HEK293 (cell line): ENCODE measurements at regions not wholly inside any gene's neighbourhood (a gene's known extent, or its start where the extent isn't known, plus 50 kb on each side); places are given as distances from the start of the nearest gene placed in this dataset.

Experiments used
- CTCF ChIP-seq: fragments of 450-650 bp; formaldehyde crosslinking; IDR thresholded peaks from 2 replicates; pipeline ENCODE4 v1.5.1; 2016; ENCODE audit warnings: missing biosample characterization, missing genetic modification characterization
- KLF9 ChIP-seq: fragments of 450-650 bp; formaldehyde crosslinking; IDR thresholded peaks from 2 replicates; pipeline ENCODE4 v1.5.1; 2016; ENCODE audit warnings: missing biosample characterization, missing genetic modification characterization, low read depth
- REST ChIP-seq: fragments of 450-650 bp; formaldehyde crosslinking; IDR thresholded peaks from 2 replicates; pipeline ENCODE4 v1.5.1; 2016; ENCODE audit warnings: missing biosample characterization, missing genetic modification characterization
- SP2 ChIP-seq: fragments of 450-650 bp; formaldehyde crosslinking; IDR thresholded peaks from 2 replicates; pipeline ENCODE4 v1.5.1; 2016; ENCODE audit warnings: missing biosample characterization, missing genetic modification characterization
- SP7 ChIP-seq: fragments of 450-650 bp; formaldehyde crosslinking; IDR thresholded peaks from 2 replicates; pipeline ENCODE4 v1.5.1; 2016; ENCODE audit warnings: missing biosample characterization, missing genetic modification characterization
- TSHZ1 ChIP-seq: fragments of 450-650 bp; formaldehyde crosslinking; IDR thresholded peaks from 2 replicates; pipeline ENCODE4 v1.5.1; 2016; ENCODE audit warnings: missing biosample characterization, missing genetic modification characterization, borderline replicate concordance
- ZBTB26 ChIP-seq: fragments of 450-650 bp; formaldehyde crosslinking; optimal IDR thresholded peaks from 2 replicates; pipeline ENCODE3; 2016; ENCODE audit warnings: missing biosample characterization, mild to moderate bottlenecking, missing genetic modification characterization
- ZNF274 ChIP-seq, 2 experiments: fragments of 200-500 bp in 1 of 2; fragments of 450-650 bp in 1 of 2; sonication (Bioruptor generic) in 1 of 2; formaldehyde crosslinking in 1 of 2; IDR thresholded peaks; 2 replicates each; pipeline versions ENCODE4 v1.5.1 to v1.6.1; 2014 to 2016; ENCODE audit warnings: borderline replicate concordance in 1 of 2, inconsistent platforms in 1 of 2, low read length in 1 of 2, missing biosample characterization in 1 of 2, missing genetic modification characterization in 1 of 2
- ZNF354C ChIP-seq: fragments of 450-650 bp; formaldehyde crosslinking; IDR thresholded peaks from 2 replicates; pipeline ENCODE4 v1.5.1; 2016; ENCODE audit warnings: missing biosample characterization, missing genetic modification characterization, low read depth, borderline replicate concordance
- ZNF513 ChIP-seq: fragments of 450-650 bp; IDR thresholded peaks from 2 replicates; pipeline ENCODE4 v1.5.1; 2018; ENCODE audit warnings: missing biosample characterization, missing genetic modification characterization
- ZNF560 ChIP-seq: fragments of 450-650 bp; formaldehyde crosslinking; IDR thresholded peaks from 2 replicates; pipeline ENCODE4 v1.5.1; 2017; ENCODE audit warnings: missing biosample characterization, missing genetic modification characterization, borderline replicate concordance
- ZNF677 ChIP-seq: fragments of 450-650 bp; IDR thresholded peaks from 2 replicates; pipeline ENCODE4 v1.5.0; 2018; ENCODE audit warnings: missing biosample characterization, mild to moderate bottlenecking, missing genetic modification characterization, moderate library complexity

- TF ChIP-seq ZNF560 (tag by site-specific recombination) (no peak), CTCF (tag by site-specific recombination) (no peak), SP2 (tag by site-specific recombination) (no peak), ZNF354C (tag by site-specific recombination) (no peak), KLF9 (tag by site-specific recombination) (no peak), TSHZ1 (tag by site-specific recombination) (no peak), REST (no peak), ZNF513 (no peak), ZBTB26 (no peak), ZNF677 (tag by site-specific recombination) (no peak), SP7 (no peak), ZNF274 (IDR thresholded peaks at IDR 0.05; ENCODE audit: low read length) (no peak), ZNF274 (tag by site-specific recombination; IDR thresholded peaks at IDR 0.05; ENCODE audit: borderline replicate concordance) (no peak)
These were observed 231.2 kb upstream of the USP24 start for GRCh38 chr1:55446351-55446750.
